HG03460 (cell line): ENCODE measurements at regions not wholly inside any gene's neighbourhood (a gene's known extent, or its start where the extent isn't known, plus 50 kb on each side); places are given as distances from the start of the nearest gene placed in this dataset.

Experiments used
- ATAC-seq: cut with Tn5 transposase; IDR thresholded peaks from one replicate; pipeline ENCODE4 v1.9.1; 2021; ENCODE audit not compliant: unreplicated experiment

- ATAC-seq, result no peak
Measured at GRCh38 chr20:23254505-23254904, 96.1 kb upstream of the NXT1 start.

- ATAC-seq, result no peak
Measured at GRCh38 chr20:23254034-23254433, 96.6 kb upstream of the NXT1 start.

DNA sequence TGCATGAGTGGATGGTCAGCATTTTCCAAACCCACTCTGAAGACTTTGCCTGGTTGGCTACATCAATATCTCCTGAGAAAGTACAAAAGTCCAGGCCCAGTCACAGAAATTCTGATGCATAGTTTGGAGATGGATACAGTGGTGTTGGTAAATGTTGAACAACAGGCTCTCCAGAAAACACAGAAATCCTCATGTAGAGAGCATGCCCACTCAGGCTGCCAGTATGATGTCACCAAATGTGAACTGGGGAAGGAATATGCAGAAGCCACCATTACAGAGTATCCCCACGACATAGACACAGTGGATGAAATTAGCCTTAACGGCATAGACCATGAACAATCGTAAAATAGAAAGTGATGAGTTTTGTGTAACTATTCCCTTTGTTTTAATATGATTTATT is 97.1 kb upstream of the NXT1 start:
- ATAC-seq, result no peak

- ATAC-seq, result no peak
Measured at GRCh38 chr20:23251779-23252178, 98.8 kb upstream of the NXT1 start.

GRCh38 chr20:23249541-23249940 is 101.0 kb upstream of the NXT1 start:
- no peak for ATAC-seq

DNA sequence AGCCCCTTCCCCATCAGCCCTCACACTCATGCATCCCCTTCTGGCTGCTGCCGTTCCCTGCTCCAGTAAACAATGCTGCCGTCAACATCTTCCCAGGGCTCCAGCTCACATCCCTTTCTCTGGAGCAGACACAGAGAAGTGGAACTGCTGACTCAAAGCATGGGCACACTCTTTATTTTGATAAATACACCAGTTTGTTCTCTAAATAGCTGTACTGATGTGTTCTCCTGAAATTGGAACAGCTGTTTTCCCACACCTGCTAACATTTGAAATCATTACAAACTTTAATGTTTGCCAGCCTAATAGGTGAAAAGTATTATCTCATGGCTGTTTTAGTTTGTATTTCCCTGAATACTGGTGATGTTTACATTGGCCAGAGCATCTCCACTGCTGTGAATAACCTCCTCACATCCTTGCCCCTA is 102.1 kb upstream of the NXT1 start:
- no peak for ATAC-seq

GRCh38 chr20:23246717-23247664 is 103.6 kb upstream of the NXT1 start:
- no peak for ATAC-seq

GRCh38 chr20:23245553-23246181 is 104.9 kb upstream of the NXT1 start:
- ATAC-seq, result peak; percentile 82

DNA sequence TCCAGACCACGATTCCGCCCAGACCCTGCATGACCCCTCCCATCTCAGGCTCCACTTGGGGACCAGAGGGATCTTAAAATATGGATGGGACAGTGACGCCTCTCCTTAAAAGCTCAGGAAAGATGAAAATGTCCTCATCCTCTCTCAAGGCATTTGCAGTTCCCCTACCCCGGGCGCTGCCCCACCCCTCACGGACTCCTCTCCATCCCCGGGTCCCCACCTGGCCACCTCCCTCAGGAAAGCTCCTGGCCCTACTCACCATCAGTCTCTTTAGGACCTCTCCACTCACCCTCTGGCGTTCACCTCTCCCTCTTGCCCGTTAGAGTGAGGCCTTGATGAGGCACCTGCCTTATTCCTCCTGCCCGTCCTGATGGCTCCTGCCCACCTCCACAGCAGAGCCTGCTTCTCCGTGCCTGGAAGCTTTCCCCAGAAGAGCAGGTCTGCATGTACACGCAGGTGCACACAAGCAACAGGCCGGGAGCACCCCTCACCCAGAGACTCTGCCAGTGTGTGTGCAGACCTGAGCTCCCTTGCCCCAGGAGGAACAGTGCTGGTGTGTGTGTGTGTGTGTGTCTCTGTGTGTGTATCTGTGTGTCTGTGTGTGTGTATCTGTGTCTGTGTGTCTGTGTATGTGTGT is 105.6 kb upstream of the NXT1 start:
- ATAC-seq, result no peak

GRCh38 chr20:23244156-23244915 is 106.3 kb upstream of the NXT1 start:
- ATAC-seq, result no peak

GRCh38 chr20:23243791-23244155 is 106.8 kb upstream of the NXT1 start:
- ATAC-seq, result no peak

DNA sequence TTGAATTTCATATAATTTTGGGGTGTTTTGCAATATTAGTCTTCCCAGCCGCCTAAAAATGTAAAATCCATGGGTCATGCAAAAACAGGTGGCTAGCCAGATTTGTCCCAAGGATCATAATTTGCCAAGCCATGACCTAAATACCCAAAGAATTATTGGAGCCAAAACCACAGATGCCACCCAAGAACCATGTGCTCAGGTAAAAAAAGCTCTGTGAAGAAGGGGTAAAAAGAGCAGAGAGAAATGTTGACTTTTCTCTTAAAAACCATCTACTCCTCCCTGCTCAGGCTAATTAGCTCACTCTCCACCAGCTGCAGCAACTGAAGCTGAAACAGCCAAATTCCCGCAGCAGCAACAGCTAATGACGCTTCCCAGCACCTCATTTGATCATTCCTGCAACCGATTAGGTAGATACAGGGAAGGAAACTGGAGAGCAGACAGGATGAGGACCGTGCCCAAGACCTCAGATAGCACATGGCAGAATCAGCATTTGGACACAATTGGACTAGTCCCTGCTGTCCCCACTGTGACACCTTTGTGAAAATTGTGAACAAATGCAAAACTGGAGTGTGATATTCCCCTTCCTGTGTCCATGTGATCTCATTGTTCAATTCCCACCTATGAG is 107.9 kb upstream of the NXT1 start:
- ATAC-seq, result no peak

DNA sequence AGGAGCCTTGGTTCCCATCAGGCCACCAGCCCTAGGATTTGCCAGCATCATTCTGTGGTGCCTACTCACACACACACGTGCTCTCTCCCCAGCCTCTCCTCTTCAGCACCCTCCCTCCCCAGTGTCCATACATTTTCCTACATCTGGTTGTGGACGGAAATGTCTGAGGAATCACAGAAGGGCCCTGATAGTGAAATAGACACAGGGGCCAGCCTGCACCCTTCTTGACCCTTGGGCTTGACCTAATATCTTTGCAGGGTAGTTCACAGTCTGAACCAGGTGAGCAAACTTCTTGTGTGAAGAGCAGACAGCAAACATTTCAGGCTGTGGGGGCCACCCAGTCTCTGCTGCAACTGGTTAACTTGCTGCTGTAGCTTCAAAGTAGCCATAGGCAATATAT is 108.5 kb upstream of the NXT1 start:
- no peak for ATAC-seq

GRCh38 chr20:23241416-23241815 is 109.2 kb upstream of the NXT1 start:
- no peak for ATAC-seq

DNA sequence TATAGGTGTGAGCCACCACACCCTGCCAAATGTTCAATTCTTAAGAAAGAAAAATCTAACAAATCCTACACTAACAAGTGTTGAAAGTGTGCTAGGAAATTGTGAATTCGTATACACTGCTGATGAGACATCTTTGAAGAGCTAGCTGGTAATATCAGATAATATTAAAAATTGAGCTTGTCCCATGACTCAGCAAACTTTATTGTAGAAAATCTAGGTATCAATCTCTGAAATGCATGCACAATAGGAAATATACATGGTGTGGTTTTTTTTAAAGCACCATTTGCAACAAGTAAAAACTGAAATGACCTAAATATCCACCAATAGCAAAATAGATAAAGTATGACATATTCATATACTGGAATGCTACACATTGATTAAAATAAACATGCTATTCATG is 110.1 kb upstream of the NXT1 start:
- no peak for ATAC-seq

DNA sequence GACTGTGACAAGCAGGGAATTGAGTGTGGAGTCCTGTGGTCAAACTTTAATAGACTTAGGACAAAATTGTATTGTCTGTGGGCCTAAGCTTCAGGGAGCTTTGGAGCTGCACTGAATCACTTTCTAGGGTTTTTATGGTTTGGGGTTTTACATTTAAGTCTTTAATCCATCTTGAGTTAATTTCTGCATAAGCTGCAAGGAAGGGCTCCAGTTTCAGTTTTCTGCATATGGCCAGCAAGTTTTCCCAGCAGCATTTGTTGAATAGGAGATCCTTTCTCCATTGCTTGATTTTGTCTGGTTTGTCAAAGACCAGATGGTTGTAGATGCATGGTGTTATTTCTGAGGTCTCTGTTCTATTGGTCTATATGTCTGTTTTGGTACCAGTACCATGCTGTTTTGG is 113.4 kb upstream of the NXT1 start:
- ATAC-seq, result no peak

DNA sequence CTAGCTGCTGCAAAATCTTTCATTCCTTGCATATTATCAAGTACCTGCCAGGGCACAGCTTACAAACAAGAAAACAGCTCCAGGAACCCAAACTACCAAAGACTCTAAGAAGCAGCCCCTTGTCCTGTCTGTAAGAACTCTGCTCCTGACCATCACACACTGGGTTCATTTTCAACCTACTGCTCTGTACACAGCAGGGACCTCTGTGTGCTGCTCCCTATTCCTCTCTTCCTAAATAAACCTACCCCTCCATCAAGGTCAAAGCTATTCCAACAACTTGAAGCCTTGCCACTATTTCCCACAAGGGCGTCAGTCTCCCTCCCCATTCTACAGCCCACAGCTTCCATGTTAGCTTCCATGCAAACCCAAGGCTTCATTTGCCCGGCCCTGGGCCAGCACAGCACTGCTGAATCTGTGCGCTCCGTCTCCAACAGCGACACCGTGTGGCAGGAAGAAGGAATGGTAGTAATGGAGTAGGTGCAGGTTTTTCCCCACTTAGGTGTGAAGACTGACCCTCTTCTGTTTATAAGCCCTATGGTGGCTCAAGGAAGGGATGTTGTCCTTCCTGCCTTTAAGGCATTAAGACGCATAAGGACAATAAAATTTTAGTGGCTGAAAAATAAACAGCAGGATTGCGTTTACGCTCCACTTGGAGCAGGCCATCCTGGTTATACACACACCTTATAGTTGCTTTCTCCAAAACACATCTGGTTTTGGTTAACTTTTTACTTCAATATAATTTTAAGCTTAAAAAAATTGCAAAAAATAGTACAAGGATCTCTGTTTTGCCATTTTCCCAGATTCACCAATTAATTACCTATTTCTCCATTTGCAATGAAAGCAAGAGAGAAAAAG is 115.2 kb upstream of the NXT1 start:
- no peak for ATAC-seq

DNA sequence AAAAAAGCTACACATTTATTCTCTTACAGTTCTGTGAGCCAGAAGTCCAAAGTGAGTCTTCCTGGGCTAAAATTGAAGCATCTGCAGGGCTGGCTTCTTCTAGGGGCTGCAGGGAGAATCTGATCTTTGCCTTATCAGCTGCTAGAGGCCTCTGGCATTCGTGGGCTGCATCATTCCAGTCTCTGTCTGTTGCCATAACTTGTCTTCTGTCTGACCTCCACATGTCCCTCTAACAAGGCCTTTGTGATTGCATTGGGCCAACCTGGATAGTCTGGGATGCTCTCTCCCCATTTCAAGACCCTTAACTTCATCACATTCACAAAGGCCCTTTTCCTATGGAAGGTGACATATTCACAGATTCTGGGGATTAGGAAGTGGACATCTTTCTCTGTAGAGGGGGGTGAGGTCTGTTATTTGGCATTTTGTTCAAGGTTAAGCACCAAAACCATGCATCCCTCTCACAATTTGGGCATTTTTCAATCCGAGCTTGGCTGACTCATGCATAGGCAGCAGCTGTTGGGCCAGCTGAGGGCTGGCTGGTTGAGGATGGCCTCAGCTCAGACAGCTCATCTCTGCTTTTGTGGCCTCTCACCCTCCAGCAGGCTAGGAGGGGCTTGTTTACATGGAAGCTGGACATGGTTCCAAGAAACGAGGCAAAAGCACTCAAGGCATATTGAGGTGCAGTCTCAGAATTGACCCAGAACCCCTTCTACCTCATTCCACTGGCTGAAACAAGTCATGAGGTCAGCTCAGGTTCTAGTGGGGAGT is 116.1 kb upstream of the NXT1 start:
- no peak for ATAC-seq

DNA sequence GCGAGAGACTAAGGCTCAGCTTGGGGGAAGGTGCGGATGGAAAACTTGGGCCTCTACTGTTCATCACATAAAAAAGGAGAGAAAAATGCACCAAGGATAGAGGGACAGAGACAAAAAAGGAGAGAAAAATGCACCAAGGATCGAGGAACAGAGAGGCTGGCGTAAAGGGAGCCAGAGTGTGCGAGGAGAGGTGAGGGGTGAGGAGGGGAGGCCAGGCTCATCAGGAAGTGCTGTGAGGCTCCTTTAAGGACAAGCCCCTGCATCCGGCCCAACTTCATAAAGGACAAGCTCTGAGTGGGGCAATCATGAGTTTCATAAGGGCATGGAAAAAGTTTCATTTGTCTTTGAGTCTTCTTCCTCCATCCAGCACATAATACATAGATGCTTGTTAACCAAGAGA is 117.2 kb upstream of the NXT1 start:
- no peak for ATAC-seq
